ENCODE measurements at regions not wholly inside any gene's neighbourhood (a gene's known extent, or its start where the extent isn't known, plus 50 kb on each side); places are given as distances from the start of the nearest gene placed in this dataset.
"Not testable (repeated sequence)": the region's sequence is repeated elsewhere in the genome, so short reads cannot be mapped to it uniquely, and the experiment has no call there.

DNA sequence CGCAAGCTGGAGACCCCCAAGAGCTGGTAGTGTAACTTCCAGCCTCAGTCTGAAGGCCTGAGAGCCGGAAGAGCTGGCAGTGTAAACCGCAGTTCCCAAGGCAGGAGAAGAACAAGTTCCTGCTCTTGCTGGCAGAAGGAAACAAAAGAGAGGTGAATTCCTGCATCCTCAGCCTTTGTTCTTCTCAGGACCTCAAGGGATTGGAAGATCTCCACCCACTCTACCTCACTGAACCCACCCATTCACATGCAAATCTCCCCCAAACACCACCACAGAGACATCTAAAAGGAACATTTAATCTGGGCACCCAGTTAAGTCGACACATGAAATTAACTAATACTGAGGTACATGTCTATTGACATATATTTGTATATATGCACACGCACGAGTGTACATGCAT, 1310.3 kb downstream of the TBC1D22A start:
- DNase-seq = no peak

- DNase-seq = no peak
These were observed 1309.4 kb downstream of the TBC1D22A start for GRCh38 chr22:48071828-48072227.

GRCh38 chr22:48071305-48071704, 1308.9 kb downstream of the TBC1D22A start:
- DNase-seq = no peak

DNA sequence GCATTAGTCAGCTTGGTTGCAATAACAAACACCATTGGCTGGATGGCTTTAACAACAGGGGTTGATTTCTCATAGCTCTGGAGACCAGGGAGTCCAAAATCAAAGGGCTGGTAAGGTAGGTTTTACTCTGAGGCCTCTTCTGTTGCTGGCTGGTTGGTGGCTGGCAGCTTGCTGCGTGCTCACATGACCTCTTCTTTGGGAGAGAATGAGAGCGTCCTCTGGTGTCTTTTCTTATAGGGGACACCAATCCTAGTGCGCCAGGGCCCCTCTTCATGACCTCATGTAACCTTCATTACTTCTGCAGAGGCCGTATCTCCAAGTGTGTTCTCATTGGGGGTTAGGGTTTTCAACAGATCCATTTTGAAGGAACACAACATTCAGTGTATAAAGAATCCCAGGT, 1308.3 kb downstream of the TBC1D22A start:
- no peak for DNase-seq

- no peak for DNase-seq
These were observed 1307.6 kb downstream of the TBC1D22A start for GRCh38 chr22:48070083-48070482.

DNA sequence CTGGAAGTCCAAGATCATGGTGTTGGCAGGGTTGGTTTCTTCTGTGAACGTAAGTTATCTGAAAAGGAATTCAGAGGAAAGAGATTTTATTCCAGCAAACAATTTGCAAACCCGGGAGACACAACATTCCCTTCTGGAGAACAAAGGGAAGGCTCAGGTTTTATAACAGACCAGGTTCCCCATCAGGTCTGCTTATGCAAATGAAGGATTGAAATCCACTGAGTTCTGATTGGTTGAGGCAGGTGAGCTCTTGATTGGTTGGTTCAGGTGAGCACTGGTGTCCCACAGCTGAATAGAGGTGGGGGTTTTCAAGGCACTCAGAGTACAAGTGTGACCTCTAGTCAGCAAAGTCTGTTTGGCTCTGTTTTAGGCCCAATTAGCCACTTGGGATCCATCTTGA, 1306.8 kb downstream of the TBC1D22A start:
- no peak for DNase-seq

DNA sequence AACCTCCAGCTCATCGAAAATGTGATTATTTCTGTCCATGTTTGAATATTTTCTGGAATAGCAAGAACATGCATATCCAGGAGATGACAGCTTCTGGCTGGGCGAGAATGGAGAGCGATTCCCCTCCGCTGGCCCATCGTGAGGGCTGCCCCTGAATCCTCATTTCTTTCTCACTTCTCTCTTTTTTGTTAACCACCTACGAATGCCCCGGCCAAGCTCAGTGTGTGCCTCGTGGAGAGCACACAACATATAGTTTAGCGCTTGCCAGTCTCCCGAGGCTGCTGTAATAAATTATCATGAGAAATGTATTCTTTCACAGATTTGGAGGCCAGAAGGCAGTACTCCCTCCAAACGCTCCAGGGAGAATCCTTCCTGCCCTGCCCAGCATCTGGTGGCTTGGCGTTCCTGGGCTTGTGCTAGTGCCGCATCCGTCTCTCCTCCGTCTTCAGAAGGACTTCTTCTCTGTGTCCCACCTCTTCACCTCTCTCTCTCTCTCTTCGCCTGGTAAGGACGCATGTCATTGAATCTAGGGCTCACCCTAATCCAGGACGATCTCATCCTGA, 1306.0 kb downstream of the TBC1D22A start:
- no peak for DNase-seq

GRCh38 chr22:48065892-48066291, 1303.4 kb downstream of the TBC1D22A start:
- DNase-seq = no peak

DNA sequence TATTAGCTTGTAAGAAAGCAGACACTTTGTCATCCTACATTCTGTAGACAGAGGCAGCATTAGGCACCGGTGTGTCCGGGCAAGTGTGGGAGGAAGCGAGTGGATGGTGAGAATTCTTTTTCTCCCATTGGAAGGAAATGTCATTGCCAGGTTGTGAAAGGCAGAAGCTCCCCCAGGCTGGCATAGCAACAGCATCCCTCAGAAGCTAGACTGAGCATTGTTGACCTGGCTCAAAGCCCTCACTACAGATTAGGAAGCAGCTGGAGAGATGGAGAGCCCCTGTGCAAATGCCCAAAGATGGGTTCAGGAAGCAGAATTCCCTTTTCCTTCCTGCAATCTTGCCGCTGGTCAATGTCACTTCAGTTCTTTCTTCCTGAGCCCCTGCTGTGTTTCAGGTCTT, 1299.3 kb downstream of the TBC1D22A start:
- no peak for DNase-seq

DNA sequence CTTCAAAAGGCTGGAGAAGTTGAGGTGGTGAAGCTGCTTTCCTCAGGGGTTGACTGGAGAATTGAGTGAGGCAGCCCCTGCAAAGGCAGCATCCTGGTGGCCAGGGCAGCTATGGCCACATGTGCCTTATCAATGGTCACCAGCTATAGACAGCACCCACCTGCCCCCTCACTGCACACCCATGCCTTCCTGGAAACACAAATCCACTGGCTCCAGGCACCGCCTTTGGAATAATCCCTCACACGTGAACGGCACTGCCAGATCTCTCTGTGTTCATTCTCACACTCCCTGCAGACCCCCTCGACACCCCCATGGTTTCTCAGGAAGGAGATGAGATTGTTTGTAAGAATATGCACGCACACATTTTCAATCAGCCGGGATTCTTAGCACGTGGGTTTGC, 1297.8 kb downstream of the TBC1D22A start:
- DNase-seq = no peak

- not testable (repeated sequence) for DNase-seq
These were observed 1297.1 kb downstream of the TBC1D22A start for GRCh38 chr22:48059521-48059920.

DNA sequence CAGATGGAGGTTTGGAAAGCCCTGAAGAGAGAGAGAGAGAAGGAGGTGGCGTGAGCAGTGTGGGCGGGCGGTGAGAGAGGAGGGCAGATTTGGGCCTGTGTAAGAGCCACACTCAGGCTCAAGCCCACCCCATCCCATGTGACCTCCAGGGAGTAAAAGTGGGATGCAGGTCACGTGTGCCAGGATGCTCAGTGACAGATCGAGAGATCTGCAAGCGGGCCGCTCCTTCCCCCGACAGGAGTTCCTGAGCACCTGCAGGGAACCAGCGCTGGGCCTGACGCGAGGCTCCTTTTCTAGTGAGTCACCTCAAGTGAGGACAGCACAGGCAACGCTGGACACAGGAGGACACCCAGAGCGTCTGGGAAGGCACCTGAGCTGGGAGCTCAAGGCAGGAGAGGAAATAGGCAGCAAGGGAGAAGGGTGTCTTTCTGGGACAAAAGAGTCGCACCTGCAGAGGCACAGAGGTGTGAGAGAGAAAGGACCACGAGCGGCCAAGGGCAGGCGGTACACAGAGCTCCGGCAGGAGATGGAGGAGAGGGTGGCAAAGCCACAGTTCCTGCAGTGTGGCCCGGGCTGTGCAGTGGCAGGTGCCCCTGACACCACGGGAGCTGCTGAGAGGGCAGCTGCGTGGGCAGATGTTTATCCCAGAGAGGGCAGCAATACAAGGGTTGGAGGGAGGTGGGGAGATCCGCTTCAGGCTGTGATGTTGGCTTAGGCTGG, 1294.8 kb downstream of the TBC1D22A start:
- DNase-seq = no peak

DNA sequence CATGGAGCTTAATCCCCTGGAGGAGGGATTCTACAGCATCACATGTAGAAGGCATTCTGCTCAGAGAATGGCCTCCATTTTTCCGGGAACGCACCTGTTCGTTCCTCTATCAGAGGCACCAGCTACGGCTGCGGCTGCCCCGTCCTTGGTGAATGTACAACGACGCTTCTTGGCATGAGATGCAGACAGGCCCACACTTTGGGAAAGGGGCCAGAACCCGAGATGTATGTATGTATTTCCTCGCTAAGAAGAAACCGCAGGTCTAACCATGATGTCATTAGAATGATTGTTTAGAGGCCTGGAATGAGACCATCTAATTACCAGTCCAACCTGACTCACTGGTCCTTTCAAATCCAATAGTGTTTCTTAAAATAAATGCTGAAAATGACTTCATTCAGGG, 1293.4 kb downstream of the TBC1D22A start:
- DNase-seq = no peak

DNA sequence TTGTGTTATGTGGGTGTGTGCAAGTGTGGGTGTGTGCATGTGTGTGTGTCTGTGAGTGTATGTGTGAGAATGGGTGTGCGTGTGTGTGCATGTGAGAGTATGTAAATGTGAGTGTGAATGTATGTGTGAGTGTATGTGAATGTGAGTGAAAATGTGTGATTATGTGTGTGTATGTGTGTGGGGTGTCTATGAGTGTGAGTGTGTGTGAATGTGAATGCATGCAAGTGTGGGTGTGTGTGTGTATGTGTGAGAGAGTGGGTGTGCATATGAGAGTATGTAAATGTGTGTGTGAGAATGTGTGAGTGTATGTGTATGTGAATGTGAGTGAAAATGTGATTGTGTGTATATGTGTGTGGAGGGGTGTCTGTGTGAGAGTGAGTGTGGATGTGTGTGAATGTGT, 1292.7 kb downstream of the TBC1D22A start:
- DNase-seq = no peak

GRCh38 chr22:48054596-48054995, 1292.1 kb downstream of the TBC1D22A start:
- no peak for DNase-seq

DNA sequence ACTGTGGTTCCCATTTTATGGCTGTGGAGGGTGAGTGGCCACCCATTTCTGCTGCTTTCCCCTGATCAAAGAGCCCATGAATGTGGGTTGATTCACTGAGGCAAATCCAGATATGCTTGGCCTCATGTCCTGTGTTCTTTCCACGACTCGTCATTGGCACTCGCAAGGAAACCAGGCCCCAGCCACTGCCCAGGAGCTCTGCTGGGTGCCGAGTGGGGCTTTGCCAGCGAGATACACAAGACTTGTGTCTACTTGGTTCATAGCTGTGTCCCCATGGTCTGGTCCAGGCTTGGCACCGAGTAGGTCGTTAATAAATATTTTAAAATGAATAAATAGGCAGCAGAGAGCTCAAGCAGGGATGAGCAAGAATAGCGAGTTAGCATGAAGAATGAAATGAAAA, 1291.5 kb downstream of the TBC1D22A start:
- DNase-seq = no peak

DNA sequence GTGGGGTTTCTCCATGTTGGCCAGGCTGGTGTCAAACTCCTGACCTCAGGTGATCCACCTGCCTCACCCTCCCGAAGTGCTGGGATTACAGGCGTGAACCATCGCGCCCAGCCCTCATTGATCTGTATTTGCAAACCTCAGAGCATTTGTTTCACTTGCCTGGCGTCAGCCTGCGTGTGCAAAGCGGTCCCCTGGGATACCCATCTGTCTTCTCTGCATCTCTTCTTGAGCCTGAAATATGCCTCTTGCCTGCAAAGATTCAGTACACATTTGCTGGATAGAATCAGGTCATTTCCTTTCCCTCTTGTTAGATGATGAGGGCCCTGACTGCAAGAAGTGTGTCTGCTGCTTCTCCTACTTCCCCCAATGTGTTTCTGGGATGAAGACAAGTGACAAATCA, 1291.0 kb downstream of the TBC1D22A start:
- no peak for DNase-seq

DNA sequence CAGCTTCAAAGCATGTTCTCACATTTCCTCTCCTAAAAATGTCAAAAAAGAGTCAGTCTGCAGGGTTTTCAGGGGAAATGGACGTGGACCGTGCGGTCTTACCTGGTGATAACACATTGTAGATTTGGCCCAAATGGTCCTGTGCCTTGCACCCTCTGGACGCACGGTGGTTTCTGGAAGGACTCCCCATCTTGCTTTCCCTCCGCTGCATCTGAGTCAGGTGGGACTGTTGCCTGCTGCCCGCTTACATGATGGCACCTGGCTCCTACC, 1290.1 kb downstream of the TBC1D22A start:
- no peak for DNase-seq

DNA sequence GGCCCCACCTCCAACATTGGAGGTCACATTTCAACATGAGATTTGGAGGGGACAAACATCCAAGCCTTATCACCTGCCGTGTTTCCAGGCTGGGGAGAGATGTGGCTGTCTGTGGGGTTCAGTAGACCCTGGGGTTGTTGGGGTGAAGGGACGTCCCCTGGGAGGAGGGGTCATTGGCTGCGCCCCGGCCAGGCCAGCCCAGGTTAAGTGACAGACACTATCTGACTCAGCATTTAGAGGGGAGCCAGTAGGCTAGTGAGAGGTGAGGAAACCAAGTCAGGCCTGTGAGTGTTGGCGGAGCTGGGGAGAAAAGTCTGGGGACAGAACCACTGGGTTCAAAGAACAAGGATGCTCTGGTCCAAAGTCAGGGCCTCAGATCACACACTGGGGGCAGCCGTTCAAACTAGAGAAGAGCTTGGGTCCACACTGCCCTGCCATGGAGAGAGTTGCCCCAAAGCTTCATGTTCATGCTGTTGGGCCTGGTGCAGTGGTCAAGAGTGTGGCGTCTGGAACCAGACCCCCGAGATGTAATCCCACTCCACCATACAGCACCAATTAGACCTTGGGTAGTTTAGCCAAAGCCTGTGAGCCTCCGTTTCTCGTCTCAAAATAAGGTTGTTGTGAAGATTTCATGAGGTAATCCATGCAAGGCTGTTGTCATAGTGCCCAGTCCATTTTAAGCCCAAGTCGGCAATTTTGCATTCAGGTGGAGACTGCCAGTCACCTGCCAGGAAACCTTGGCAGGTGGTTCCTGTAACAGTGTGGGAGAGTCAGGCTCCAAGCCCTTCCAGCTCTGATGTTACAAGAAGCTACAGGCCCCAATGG, 1289.6 kb downstream of the TBC1D22A start:
- DNase-seq = no peak

GRCh38 chr22:48050836-48051235, 1288.4 kb downstream of the TBC1D22A start:
- no peak for DNase-seq

DNA sequence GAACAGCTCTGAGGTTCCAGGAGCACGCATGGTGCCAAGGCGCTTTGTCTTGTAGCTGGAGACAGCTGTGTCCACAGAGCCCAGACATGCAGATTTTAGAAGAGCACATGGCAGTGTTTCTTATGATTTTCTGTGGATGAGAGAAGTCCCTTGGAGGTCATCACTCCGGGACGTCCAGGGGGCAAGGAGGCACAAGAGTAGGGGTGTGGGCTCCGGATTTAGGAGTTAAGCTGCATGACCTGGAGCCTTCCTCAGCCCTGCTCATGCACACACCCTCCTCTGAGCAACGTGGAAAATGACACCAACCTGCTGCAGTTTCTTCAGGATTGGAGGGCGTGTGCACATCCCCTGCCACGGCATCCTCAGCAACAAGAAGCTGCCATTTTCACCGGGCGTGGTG, 1286.7 kb downstream of the TBC1D22A start:
- no peak for DNase-seq

GRCh38 chr22:48047722-48048500, 1285.5 kb downstream of the TBC1D22A start:
- DNase-seq = no peak

DNA sequence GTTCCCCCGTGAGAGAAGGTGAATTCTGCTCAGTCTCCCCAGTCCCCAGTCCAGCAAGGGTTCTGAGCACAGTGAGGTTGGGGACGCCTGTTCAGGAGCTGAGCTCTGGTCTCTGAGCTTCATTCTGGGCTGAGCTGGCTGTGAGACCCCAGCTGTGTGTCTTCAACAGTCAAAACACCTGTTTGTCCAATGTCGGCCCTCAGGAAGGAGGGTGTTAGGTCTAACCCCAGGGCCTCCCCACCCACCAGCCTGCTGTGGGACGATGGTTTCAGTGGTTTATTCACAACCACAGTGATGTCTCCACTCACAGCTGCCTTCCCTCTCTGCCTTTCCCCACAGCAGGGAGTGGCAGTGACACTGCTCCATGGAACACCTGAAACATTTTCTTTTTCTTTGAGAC, 1282.9 kb downstream of the TBC1D22A start:
- DNase-seq = no peak
